ENCODE measurements at regions not wholly inside any gene's neighbourhood (a gene's known extent, or its start where the extent isn't known, plus 50 kb on each side); places are given as distances from the start of the nearest gene placed in this dataset.

DNA sequence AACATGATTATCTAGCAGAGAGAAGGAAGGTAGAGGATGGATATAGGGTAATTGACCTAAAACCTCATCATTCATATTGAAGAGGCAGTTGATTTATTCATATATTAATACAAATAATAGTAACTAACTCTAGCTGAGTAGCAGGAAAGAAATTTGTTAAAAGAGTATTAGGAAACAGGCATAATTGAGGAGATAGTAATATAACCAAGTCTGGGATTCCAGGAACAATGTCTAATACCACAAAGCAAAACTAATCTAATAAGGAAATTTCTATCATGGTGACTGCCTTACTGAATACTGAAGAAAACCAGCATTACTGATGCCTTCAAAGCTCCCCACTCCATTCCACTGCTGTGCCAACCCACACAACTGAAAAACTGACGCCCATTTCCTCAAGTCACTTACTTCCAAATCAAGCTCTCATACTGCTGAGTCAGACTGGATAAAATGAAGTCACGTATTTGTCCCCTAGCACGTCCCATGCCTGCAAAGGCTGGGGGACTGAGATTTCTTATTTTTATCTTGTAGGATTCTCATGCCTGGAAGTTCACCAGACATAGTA lies 153.9 kb downstream of the SMC2 start:
- no peak for TF ChIP-seq POLR2AphosphoS5 (IDR thresholded peaks at IDR 0.05; ENCODE audit: low read depth, low read length)
- no peak for FAIRE-seq
- DNase-seq (ENCODE audit: insufficient read length), result no peak

DNA sequence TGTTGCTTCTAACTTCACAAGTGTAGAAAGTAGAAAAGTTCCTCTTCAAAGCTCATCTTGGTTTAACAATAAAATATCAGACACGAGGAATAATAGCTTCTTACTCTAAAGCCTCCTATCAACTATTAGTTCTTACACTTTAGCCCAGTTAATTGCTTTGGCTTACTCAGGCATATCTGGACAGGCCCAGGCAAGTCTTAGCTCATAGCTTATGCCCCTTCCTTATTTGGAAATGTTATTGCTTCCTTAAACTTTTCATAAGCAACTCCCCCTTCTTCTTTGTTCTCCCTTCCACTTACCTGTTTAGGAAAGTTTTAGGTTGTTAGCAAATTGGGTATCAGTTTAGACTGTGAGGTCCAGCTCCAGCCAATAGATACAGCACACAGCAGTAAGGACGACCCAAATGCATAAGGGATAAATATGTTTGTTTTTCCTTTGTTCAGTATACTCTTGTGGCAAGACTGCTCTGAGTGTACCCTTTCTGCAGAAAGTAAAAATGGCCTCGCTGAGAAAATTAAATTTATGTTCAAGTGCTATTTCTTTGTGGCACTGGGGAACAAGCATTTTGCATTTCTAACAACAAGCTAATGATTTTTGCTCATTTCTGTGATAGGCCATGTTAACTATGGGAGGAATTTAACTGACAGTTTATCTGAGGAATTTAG lies 162.1 kb downstream of the SMC2 start:
- DNase-seq (ENCODE audit: insufficient read length), result no peak
- no peak for FAIRE-seq
- no peak for TF ChIP-seq POLR2AphosphoS5 (IDR thresholded peaks at IDR 0.05; ENCODE audit: low read depth, low read length)
- TF ChIP-seq TAF1 (IDR thresholded peaks at IDR 0.05; ENCODE audit: borderline replicate concordance, low read depth, low read length), result no peak
- no peak for TF ChIP-seq POLR2A (IDR thresholded peaks at IDR 0.05; ENCODE audit: low read depth, low read length)

DNA sequence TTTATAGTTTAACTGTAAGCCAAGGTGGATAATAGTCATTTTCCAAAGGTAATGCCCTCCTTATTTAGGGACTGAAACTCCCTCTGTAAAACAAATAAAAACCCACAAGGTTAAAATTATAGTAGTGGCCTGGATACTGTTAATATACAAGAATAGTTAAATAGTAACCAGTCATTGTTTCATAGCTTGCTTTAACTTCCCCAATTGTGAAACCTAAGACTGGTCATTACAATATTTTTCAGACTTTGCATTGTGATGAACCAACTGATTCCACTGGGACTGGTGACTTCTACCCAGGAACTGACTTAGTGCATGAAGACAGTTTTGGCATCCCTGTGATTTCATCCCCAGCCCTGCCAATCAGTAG lies 162.6 kb downstream of the SMC2 start:
- no peak for FAIRE-seq
- DNase-seq (ENCODE audit: insufficient read length), result no peak

DNA sequence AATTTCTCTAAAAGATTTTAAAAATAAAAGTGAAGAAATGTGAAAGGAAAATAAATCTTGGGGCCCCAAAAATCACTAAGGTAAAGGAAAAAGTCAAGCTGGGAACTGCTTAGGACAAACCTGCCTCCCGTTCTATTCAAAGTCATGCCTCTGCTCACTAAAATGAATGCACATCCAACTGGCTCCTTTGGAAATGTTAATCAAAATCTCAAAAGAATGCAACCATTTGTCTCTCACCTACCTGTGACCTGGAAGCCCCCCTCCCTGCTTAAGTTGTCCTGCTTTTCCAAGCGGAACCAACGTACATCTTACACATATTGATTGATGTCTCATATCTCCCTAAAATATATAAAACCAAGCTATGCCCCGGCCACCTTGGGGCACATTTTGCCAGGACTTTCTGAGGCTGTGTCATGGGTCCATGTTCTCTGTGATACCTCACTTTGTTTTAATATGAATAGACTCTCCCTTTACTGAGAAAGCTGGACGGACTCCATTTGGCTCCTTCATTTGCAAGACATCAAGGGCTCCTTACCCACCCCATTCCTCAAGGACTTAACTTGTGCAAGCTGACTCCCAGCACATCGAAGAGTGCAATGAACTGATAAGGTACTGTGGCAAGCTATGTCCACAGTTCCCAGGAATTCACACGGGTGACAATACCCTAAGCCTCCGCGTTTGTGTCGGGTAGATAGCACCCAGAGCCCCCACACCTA lies 164.3 kb downstream of the SMC2 start:
- FAIRE-seq (no peak), DNase-seq (ENCODE audit: insufficient read length) (no peak)
- no peak for TF ChIP-seq TAF1 (IDR thresholded peaks at IDR 0.05; ENCODE audit: borderline replicate concordance, low read depth, low read length)
- TF ChIP-seq POLR2A (IDR thresholded peaks at IDR 0.05; ENCODE audit: low read depth, low read length), result no peak
- no peak for TF ChIP-seq POLR2AphosphoS5 (IDR thresholded peaks at IDR 0.05; ENCODE audit: low read depth, low read length)

More for the DNA sequence above, 162.6 kb downstream of the SMC2 start:
- TF ChIP-seq POLR2A (IDR thresholded peaks at IDR 0.05; ENCODE audit: low read depth, low read length), result no peak
- TF ChIP-seq TAF1 (IDR thresholded peaks at IDR 0.05; ENCODE audit: borderline replicate concordance, low read depth, low read length), result no peak
- no peak for TF ChIP-seq POLR2AphosphoS5 (IDR thresholded peaks at IDR 0.05; ENCODE audit: low read depth, low read length)

DNA sequence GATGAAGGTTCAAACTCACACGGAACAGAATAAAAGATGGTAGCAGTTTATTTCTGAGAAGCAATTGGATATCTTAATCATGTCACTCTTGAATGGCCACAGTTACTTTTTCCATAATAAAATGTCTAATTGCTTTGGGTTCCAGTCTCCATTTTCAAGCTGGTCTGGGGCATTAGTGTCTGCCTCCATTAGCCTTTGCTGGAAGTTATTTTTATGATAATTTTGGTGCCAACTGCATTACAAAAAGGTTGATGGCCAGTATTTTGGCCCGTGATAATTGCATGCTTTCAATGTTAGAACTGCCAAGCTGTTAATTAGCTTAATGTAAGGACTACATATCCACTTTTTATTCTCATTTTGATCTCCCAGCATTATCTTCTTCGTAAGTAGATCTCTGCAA lies 165.9 kb downstream of the SMC2 start:
- DNase-seq (ENCODE audit: insufficient read length), result no peak
- TF ChIP-seq POLR2A (IDR thresholded peaks at IDR 0.05; ENCODE audit: low read depth, low read length) (no peak), TAF1 (IDR thresholded peaks at IDR 0.05; ENCODE audit: borderline replicate concordance, low read depth, low read length) (no peak), POLR2AphosphoS5 (IDR thresholded peaks at IDR 0.05; ENCODE audit: low read depth, low read length) (no peak)
- FAIRE-seq, result no peak

DNA sequence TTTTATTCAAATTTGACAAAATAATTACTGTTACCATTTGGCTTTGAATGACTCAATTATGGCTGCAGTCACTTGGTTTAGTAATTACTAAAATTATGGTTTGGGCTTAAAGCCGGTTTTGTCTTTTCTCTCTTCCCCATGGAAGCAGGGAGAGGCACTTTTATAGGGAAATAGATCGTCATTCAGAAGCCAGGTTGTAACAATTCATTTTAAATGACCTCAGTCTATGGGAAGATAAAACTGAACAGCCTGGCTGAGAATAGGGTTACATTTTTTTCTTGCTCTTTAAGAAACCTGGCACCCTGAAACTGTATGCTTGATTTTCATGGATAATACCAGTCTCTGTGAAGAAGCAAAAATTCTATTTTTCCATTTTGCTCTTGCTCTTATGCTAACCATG lies 169.8 kb downstream of the SMC2 start:
- DNase-seq (ENCODE audit: insufficient read length), result no peak
- FAIRE-seq, result no peak
- TF ChIP-seq POLR2A (IDR thresholded peaks at IDR 0.05; ENCODE audit: low read depth, low read length) (no peak), TAF1 (IDR thresholded peaks at IDR 0.05; ENCODE audit: borderline replicate concordance, low read depth, low read length) (no peak), POLR2AphosphoS5 (IDR thresholded peaks at IDR 0.05; ENCODE audit: low read depth, low read length) (no peak)

DNA sequence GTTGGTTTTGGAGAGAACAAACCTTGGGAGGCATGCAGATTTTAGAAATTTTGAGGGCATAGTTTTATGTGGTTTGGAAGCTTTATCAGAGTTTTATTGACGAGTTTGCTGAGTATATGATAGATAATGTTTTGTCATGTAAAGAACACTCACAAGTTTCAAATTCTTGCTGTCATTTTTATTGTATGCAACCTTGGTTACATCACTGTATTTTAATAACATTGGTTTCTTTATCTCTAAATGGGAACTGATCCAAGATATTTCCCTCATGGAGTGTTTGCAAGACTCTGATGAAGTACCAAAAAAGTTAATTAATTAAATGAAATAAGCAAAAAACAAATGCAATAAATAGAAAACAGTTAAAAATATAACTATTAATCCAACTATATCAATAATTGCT lies 170.3 kb downstream of the SMC2 start:
- TF ChIP-seq POLR2AphosphoS5 (IDR thresholded peaks at IDR 0.05; ENCODE audit: low read depth, low read length) (no peak), TAF1 (IDR thresholded peaks at IDR 0.05; ENCODE audit: borderline replicate concordance, low read depth, low read length) (no peak), POLR2A (IDR thresholded peaks at IDR 0.05; ENCODE audit: low read depth, low read length) (no peak)
- DNase-seq (ENCODE audit: insufficient read length) (no peak), FAIRE-seq (no peak)

DNA sequence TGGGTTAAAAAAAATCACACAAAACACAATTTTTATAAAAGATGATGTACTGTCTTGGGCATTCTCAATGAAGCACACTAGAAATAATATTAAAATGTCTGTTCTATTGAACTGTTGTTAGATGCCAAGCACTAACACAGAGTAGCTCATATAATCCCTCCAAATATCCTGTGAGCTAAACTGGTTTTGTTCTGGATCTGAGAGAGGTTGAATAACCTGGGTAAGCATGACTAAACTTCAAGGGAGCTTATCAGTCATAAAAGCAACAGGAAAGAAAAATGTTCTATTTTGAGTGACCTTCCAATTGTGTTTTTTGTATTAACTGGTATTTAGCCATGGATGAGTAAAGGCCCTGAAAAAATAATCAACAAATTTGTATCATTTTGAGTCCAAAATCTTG lies 175.3 kb downstream of the SMC2 start:
- DNase-seq (ENCODE audit: insufficient read length) (no peak), FAIRE-seq (no peak)
- TF ChIP-seq POLR2A (IDR thresholded peaks at IDR 0.05; ENCODE audit: low read depth, low read length), result no peak
- TF ChIP-seq POLR2AphosphoS5 (IDR thresholded peaks at IDR 0.05; ENCODE audit: low read depth, low read length), result no peak
- TF ChIP-seq TAF1 (IDR thresholded peaks at IDR 0.05; ENCODE audit: borderline replicate concordance, low read depth, low read length), result no peak

DNA sequence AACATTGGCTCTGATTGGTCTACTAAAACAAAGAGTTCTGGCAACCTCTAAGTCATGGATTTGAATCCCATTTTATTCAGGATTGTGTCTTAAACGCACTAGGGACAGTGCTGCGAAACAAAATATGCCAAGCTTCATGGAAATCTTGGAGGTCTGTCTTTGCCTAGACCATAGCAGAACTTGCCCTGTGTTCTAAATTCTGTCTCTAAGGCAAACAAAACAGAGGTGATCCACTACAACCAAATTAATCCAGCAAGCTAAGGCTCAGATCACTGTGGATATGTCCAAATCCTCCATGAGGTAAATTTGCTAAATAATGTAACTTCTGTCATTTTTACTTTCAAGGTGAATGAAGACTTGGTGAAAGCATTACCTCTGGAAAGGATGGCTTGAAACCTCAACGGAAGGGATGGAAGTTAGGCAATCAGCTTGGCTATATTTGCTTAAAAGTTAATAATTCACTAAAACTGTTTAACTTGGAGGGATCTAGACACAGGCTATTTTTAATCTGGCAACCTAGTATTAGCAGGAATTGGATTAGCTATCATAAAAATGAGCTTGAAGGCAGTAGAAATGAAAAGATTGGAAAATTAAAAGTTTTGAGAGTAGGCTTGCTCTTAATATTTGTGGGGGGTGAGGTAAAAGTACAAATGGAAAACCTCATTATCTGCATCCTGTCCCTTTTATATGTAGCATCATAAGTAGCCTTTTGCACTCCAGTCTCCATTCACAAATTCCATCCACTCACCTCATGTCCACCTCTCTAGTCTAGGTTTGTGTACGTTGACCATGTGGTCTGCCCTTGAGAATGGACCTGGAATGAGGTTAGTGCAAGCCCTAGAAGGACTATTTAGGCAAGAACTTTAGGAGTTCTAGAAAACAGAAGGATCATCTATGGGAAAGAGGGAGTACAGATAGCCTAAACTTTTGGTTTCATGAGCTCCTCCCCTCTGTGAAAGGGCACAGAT lies 176.2 kb downstream of the SMC2 start:
- DNase-seq (ENCODE audit: insufficient read length), result no peak
- no peak for FAIRE-seq
- no peak for TF ChIP-seq POLR2A (IDR thresholded peaks at IDR 0.05; ENCODE audit: low read depth, low read length)

DNA sequence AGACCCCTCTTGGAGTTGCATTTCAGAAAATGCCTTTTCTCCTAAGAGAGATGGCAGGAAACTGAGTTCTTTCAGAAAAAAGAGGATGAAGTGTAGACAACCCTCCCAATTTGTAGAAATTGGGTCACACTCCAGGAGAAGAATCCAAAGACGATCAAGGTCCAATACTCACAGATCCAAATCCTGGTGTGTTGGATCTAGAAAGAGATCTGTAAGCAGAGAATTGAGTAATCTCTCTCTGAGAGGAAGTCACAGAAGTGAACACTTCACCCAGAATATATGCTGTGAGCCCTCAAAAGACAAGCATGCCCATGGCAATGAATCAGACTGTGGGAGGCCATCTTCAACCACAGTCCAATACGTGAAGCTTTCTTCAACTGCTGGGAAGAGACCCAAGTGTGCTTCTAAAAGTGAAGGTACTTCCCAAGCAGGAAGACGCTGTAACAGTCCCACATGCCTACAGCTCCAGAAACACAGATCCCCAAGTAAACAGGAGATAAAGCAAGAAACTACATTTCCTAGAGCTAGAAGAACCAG lies 182.7 kb downstream of the SMC2 start:
- DNase-seq (ENCODE audit: insufficient read length) (no peak), FAIRE-seq (no peak)
- no peak for TF ChIP-seq TAF1 (IDR thresholded peaks at IDR 0.05; ENCODE audit: borderline replicate concordance, low read depth, low read length)
- no peak for TF ChIP-seq POLR2A (IDR thresholded peaks at IDR 0.05; ENCODE audit: low read depth, low read length)
- no peak for TF ChIP-seq POLR2AphosphoS5 (IDR thresholded peaks at IDR 0.05; ENCODE audit: low read depth, low read length)

DNA sequence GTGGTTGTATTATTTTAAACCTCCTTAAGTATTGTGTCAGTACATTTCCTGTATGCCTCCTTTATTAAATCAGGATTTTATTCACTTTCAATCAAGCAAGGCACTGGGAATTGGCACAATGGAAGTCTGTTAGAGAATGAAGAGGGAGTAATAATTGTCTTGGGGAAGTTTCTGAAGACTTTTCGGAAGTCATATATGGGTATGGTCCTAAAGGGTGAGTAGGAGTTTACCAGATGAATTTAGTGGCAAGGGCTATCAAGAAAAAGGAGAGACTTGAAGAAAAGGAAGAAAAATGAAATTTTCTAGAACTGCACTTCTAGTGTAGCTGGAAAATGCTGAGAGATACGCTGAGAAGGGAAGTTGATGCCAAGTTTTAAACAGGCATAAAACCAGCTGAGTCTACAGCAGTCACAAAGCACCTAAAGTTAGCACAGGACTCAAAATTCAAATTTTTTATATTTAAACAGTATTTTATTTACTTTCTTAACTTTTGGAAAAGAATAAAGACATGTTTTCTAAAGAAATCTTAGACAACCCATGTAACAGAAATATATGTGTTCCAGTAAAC lies 184.9 kb downstream of the SMC2 start:
- no peak for DNase-seq (ENCODE audit: insufficient read length)
- no peak for FAIRE-seq
- TF ChIP-seq POLR2A (IDR thresholded peaks at IDR 0.05; ENCODE audit: low read depth, low read length), result no peak
- TF ChIP-seq TAF1 (IDR thresholded peaks at IDR 0.05; ENCODE audit: borderline replicate concordance, low read depth, low read length), result no peak
- TF ChIP-seq POLR2AphosphoS5 (IDR thresholded peaks at IDR 0.05; ENCODE audit: low read depth, low read length), result no peak
